HG02870 (cell line): ENCODE measurements at regions not wholly inside any gene's neighbourhood (a gene's known extent, or its start where the extent isn't known, plus 50 kb on each side); places are given as distances from the start of the nearest gene placed in this dataset.
"Not testable (repeated sequence)": the region's sequence is repeated elsewhere in the genome, so short reads cannot be mapped to it uniquely, and the experiment has no call there.

Experiments
- ATAC-seq: cut with Tn5 transposase; IDR thresholded peaks from one replicate; pipeline ENCODE4 v1.9.1; 2021; ENCODE audit warnings: mild to moderate bottlenecking, moderate library complexity; ENCODE audit not compliant: unreplicated experiment

GRCh38 chr5:57776035-57776434 is 293.4 kb upstream of the ACTBL2 start:
- no peak for ATAC-seq

- no peak for ATAC-seq
Observed at GRCh38 chr5:57774439-57774838, 291.8 kb upstream of the ACTBL2 start.

- no peak for ATAC-seq
Observed at GRCh38 chr5:57772512-57772911, 289.9 kb upstream of the ACTBL2 start.

GRCh38 chr5:57770039-57770438 is 287.4 kb upstream of the ACTBL2 start:
- ATAC-seq: no peak

GRCh38 chr5:57768745-57769144 is 286.1 kb upstream of the ACTBL2 start:
- no peak for ATAC-seq

GRCh38 chr5:57764479-57765089 is 282.0 kb upstream of the ACTBL2 start:
- ATAC-seq: no peak

GRCh38 chr5:57761513-57761912 is 278.9 kb upstream of the ACTBL2 start:
- no peak for ATAC-seq

- no peak for ATAC-seq
Observed at GRCh38 chr5:57754616-57755015, 272.0 kb upstream of the ACTBL2 start.

GRCh38 chr5:57753446-57753845 is 270.8 kb upstream of the ACTBL2 start:
- no peak for ATAC-seq

GRCh38 chr5:57751710-57752109 is 269.1 kb upstream of the ACTBL2 start:
- no peak for ATAC-seq

GRCh38 chr5:57750891-57751290 is 268.3 kb upstream of the ACTBL2 start:
- ATAC-seq: no peak

- ATAC-seq: no peak
Observed at GRCh38 chr5:57750282-57750681, 267.7 kb upstream of the ACTBL2 start.

GRCh38 chr5:57749396-57749795 is 266.8 kb upstream of the ACTBL2 start:
- ATAC-seq: no peak

GRCh38 chr5:57745700-57746651 is 263.4 kb upstream of the ACTBL2 start:
- ATAC-seq: no peak

- ATAC-seq: no peak
Observed at GRCh38 chr5:57745029-57745428, 262.4 kb upstream of the ACTBL2 start.

GRCh38 chr5:57741336-57741735 is 258.7 kb upstream of the ACTBL2 start:
- ATAC-seq: no peak

- no peak for ATAC-seq
Observed at GRCh38 chr5:57738787-57739186, 256.2 kb upstream of the ACTBL2 start.

GRCh38 chr5:57738301-57738700 is 255.7 kb upstream of the ACTBL2 start:
- ATAC-seq: no peak

GRCh38 chr5:57736716-57737115 is 254.1 kb upstream of the ACTBL2 start:
- no peak for ATAC-seq

GRCh38 chr5:57735279-57736153 is 252.9 kb upstream of the ACTBL2 start:
- not testable (repeated sequence) for ATAC-seq

- no peak for ATAC-seq
Observed at GRCh38 chr5:57734296-57734695, 251.7 kb upstream of the ACTBL2 start.
